BE2C (cell line): ENCODE measurements at regions not wholly inside any gene's neighbourhood (a gene's known extent, or its start where the extent isn't known, plus 50 kb on each side); places are given as distances from the start of the nearest gene placed in this dataset.
A peak's percentile ranks its signal among the peaks of the same experiment; 100 is the strongest.

Experiments
- DNase-seq: peaks from one replicate; pipeline ENCODE4 v3.0.0-alpha.2; 2020
- H3K27me3 ChIP-seq: fragments of 250-450 bp; sonication (Bioruptor Pico); 2 replicates; pipeline ENCODE4 v1.5.1; 2020; ENCODE audit warnings: mild to moderate bottlenecking
- H3K36me3 ChIP-seq: fragments of 250-450 bp; sonication (Bioruptor Pico); 2 replicates; pipeline ENCODE4 v1.5.1; 2020; ENCODE audit warnings: mild to moderate bottlenecking
- H3K4me1 ChIP-seq: fragments of 250-450 bp; sonication (Bioruptor Pico); 2 replicates; pipeline ENCODE4 v1.5.1; 2020
- H3K4me3 ChIP-seq: 2 replicates; pipeline ENCODE4 v1.5.1; 2011; ENCODE audit warnings: low read depth, low read length
- H3K9me3 ChIP-seq: fragments of 250-450 bp; sonication (Bioruptor Pico); 2 replicates; pipeline ENCODE4 v1.5.1; 2020
- CTCF ChIP-seq: IDR thresholded peaks from 2 replicates; pipeline ENCODE4 v1.5.1; 2012; ENCODE audit warnings: mild to moderate bottlenecking, low read depth, low read length

GRCh38 chr5:85823462-85824426 is 794.0 kb upstream of the COX7C start:
- Histone ChIP-seq H3K9me3 (no peaks in the 10 kb centered on the region), H3K4me3 (no peak overlapping the region), H3K4me1 (peaks cover 13% of the 10 kb centered on the region; the same call in 1 of the 2 replicates), H3K27me3 (no peaks in the 10 kb centered on the region), H3K36me3 (no peaks in the 10 kb centered on the region)
- TF ChIP-seq CTCF, result no peak
- peak; percentile 85 for DNase-seq

GRCh38 chr5:85838781-85839180 is 779.0 kb upstream of the COX7C start:
- Histone ChIP-seq H3K9me3 (no peaks in the 10 kb centered on the region), H3K4me1 (no peaks in the 10 kb centered on the region; the same call in 1 of the 2 replicates)

GRCh38 chr5:85841653-85842052 is 776.1 kb upstream of the COX7C start:
- H3K36me3 ChIP-seq, result no peaks in the 10 kb centered on the region
- no peak for DNase-seq
- no peaks in the 10 kb centered on the region for H3K9me3 ChIP-seq
- no peak overlapping the region for H3K4me3 ChIP-seq
- H3K4me1 ChIP-seq, result no peaks in the 10 kb centered on the region; the same call in 1 of the 2 replicates
- TF ChIP-seq CTCF, result no peak
- H3K27me3 ChIP-seq, result no peaks in the 10 kb centered on the region

More at GRCh38 chr5:85838781-85839180, 779.0 kb upstream of the COX7C start:
- DNase-seq, result no peak
- Histone ChIP-seq H3K27me3 (no peaks in the 10 kb centered on the region), H3K36me3 (no peaks in the 10 kb centered on the region), H3K4me3 (no peak overlapping the region)
- no peak for TF ChIP-seq CTCF

GRCh38 chr5:85843535-85843934 is 774.2 kb upstream of the COX7C start:
- H3K9me3 ChIP-seq, result no peaks in the 10 kb centered on the region
- H3K27me3 ChIP-seq, result no peaks in the 10 kb centered on the region
- no peaks in the 10 kb centered on the region; the same call in 1 of the 2 replicates for H3K4me1 ChIP-seq
- no peaks in the 10 kb centered on the region for H3K36me3 ChIP-seq
- no peak for DNase-seq
- no peak for TF ChIP-seq CTCF
- H3K4me3 ChIP-seq, result no peak overlapping the region

- no peaks in the 10 kb centered on the region for H3K36me3 ChIP-seq
- no peaks in the 10 kb centered on the region for H3K4me1 ChIP-seq
- no peak for DNase-seq
- H3K9me3 ChIP-seq, result no peaks in the 10 kb centered on the region
- H3K4me3 ChIP-seq, result no peak overlapping the region
- H3K27me3 ChIP-seq, result no peaks in the 10 kb centered on the region
- TF ChIP-seq CTCF, result no peak
These were observed 768.3 kb upstream of the COX7C start for GRCh38 chr5:85849411-85849810.

GRCh38 chr5:85865296-85865695 is 752.4 kb upstream of the COX7C start:
- no peak for TF ChIP-seq CTCF
- Histone ChIP-seq H3K4me3 (no peak overlapping the region), H3K36me3 (no peaks in the 10 kb centered on the region), H3K4me1 (no peaks in the 10 kb centered on the region), H3K9me3 (no peaks in the 10 kb centered on the region), H3K27me3 (no peaks in the 10 kb centered on the region)
- no peak for DNase-seq
